Esophagus squamous epithelium (tissue), 5 donors: ENCODE measurements at regions not wholly inside any gene's neighbourhood (a gene's known extent, or its start where the extent isn't known, plus 50 kb on each side); places are given as distances from the start of the nearest gene placed in this dataset.

ENCODE experiments used
- DNase-seq: peaks from one replicate; lab custom pipeline; 2025; lab: John Stamatoyannopoulos, UW
- H3K27ac ChIP-seq, 4 donors: fragments of 200-600 bp; sonication (generic); one replicate each; pipeline ENCODE4 v1.5.1; 2016 to 2019; ENCODE audit warnings: mild to moderate bottlenecking in 1 of 4
- H3K27me3 ChIP-seq, 4 donors: fragments of 200-600 bp; sonication (generic); 1 replicate in 3 of 4; 2 replicates in 1 of 4; pipeline versions ENCODE4 v1.5.1 to v1.6.0; 2017 to 2021; ENCODE audit warnings: antibody characterized with exemption in 1 of 4
- H3K36me3 ChIP-seq, 3 donors: fragments of 200-600 bp; sonication (generic); one replicate each; pipeline ENCODE4 v1.5.1; 2016 to 2019
- H3K4me1 ChIP-seq, 3 donors: fragments of 200-600 bp; sonication (generic); one replicate each; pipeline ENCODE4 v1.5.1; 2017 to 2019
- H3K4me3 ChIP-seq, 4 donors: fragments of 200-600 bp; sonication (generic); 1 replicate in 3 of 4; 2 replicates in 1 of 4; pipeline ENCODE4 v1.5.1; 2016 to 2019; ENCODE audit warnings: mild to moderate bottlenecking in 2 of 4, moderate library complexity in 1 of 4
- H3K9me3 ChIP-seq, 3 donors: fragments of 200-600 bp; sonication (generic); one replicate each; pipeline ENCODE4 v1.5.1; 2016 to 2019
- CTCF ChIP-seq, 6 experiments: fragments of 450-650 bp in 4 of 6; fragments of 200-600 bp in 2 of 6; sonication (generic) in 2 of 6; IDR thresholded peaks; one replicate each; pipeline ENCODE4 v1.5.1; 2016 to 2019; ENCODE audit warnings: antibody characterized with exemption in 6 of 6, mild to moderate bottlenecking in 4 of 6, moderate library complexity in 4 of 6
- POLR2A ChIP-seq, 4 donors: fragments of 450-650 bp; IDR thresholded peaks; one replicate each; pipeline ENCODE4 v1.6.1; 2017; ENCODE audit warnings: antibody characterized with exemption in 4 of 4, mild to moderate bottlenecking in 4 of 4, moderate library complexity in 3 of 4
- WGBS, 2 donors: methylation state at CpG; one replicate each; pipeline ENCODE4 v1.1.5; 2018; 5-methylcytosine and 5-hydroxymethylcytosine counted together
- intact Hi-C: fragments of 100-400 bp; cut with DNase I; formaldehyde crosslinking; loops from one replicate; pipeline ENCODE4 v1.15.0; 2022
- donor health status: DM: yes; HTN: yes; CAD: no.

DNA sequence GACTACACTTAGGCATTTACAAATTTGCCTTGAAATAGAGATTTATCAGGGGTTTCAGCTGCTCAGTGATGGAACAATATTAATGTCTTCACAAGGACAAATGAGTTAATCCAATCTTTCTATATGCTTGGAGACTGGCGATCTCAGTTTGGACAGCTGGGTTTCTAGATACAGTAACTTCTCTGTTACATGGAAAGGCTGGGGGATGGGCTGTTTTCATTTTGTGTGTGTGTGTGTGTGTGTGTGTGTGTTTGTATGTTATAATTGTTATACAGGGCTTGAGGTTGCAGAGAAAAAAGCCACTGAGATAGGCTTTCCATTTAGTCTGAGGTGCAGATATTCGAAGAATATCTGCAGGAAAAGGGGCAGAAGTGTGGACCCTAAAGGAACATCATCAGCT lies 359.3 kb upstream of the SALL1 start:
- WGBS, 2 donors = 74 to 80% methylated on average over 2 of the region's 2 CpGs
- Histone ChIP-seq H3K27me3 (no peaks in the 10 kb centered on the region), H3K36me3 (no peaks in the 10 kb centered on the region), H3K27ac (no peak overlapping the region), H3K4me1 (no peaks in the 10 kb centered on the region), H3K9me3 (no peaks in the 10 kb centered on the region), H3K4me3 (no peak overlapping the region)
- TF ChIP-seq CTCF (IDR thresholded peaks at IDR 0.05) = no peak
- TF ChIP-seq POLR2A (IDR thresholded peaks at IDR 0.05) = no peak
- no peak for DNase-seq
- intact Hi-C loops = no loop called here

DNA sequence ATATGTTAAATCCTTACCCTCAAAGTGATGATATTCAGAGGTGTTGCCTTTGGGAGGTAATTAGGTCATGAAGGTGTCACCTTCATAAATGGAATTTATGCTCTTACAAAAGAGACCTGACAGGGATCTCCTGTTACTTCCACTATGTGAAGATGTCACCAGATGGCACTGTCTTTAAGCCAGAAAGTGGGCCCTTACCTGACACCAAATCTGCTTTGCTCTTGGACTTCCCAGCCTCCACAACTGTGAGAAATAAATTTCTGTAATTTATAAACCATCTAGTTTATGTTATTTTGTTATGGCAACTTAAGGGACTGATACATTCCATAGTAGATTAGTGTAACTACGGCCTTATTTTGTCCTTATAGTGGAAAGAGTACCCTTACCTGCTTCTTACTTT lies 358.3 kb upstream of the SALL1 start:
- Histone ChIP-seq H3K27me3 (no peaks in the 10 kb centered on the region), H3K4me3 (no peak overlapping the region), H3K9me3 (no peaks in the 10 kb centered on the region), H3K36me3 (no peaks in the 10 kb centered on the region), H3K4me1 (no peaks in the 10 kb centered on the region), H3K27ac (no peak overlapping the region)
- 62 to 94% methylated on average over 1 of the region's 1 CpG for WGBS, 2 donors
- no peak for DNase-seq
- TF ChIP-seq CTCF (IDR thresholded peaks at IDR 0.05) (no peak), POLR2A (IDR thresholded peaks at IDR 0.05) (no peak)
- intact Hi-C loops = no loop called here

DNA sequence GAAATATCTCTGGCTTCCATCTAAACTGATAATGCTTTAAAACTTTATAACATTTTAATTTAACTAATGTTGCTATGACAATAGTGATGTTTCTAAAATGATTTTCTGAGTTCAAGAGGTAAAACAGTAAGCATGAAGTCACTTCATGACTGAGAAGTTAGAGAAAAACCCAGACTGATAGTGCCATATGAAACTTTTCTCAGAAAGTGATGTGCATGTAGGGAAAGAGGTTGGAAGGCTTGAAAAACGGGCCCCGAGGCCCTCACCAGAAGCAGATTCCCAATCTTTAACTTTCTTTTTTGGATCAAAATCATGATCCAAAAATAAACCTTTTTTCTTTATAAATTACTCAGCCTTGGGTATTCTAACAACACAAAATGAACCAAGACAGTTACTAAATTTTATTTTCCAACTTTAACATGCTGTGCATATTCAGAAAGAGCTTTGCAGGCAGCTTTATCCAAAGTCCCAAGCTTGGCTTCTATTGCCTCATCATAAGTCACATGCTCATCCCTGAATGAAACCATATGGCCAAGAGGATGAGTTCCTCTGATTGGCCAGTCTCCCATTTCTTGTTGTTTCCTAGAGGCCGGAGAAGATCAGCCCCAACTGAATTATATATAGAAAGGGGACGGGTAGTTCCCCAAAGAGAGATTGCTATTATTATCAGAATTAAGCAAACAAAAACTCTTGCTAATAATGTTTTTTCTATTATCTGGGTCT lies 357.6 kb upstream of the SALL1 start:
- Histone ChIP-seq H3K27ac (no peak overlapping the region), H3K4me1 (no peaks in the 10 kb centered on the region), H3K36me3 (no peaks in the 10 kb centered on the region), H3K4me3 (no peak overlapping the region), H3K9me3 (no peaks in the 10 kb centered on the region), H3K27me3 (no peaks in the 10 kb centered on the region)
- intact Hi-C loops = no loop called here
- no peak for DNase-seq
- no peak for TF ChIP-seq CTCF (IDR thresholded peaks at IDR 0.05)
- no peak for TF ChIP-seq POLR2A (IDR thresholded peaks at IDR 0.05)
- WGBS, 2 donors = 57 to 64% methylated on average over 4 of the region's 4 CpGs

- intact Hi-C loops = no loop called here
- WGBS, 2 donors = 71 to 75% methylated on average over 4 of the region's 4 CpGs
- H3K4me1 ChIP-seq = no peaks in the 10 kb centered on the region
- no peaks in the 10 kb centered on the region for H3K9me3 ChIP-seq
- no peak overlapping the region for H3K27ac ChIP-seq
- H3K4me3 ChIP-seq = no peak overlapping the region
- no peak for DNase-seq
- H3K36me3 ChIP-seq = no peaks in the 10 kb centered on the region
- no peak for TF ChIP-seq POLR2A (IDR thresholded peaks at IDR 0.05)
- no peak for TF ChIP-seq CTCF (IDR thresholded peaks at IDR 0.05)
- no peaks in the 10 kb centered on the region for H3K27me3 ChIP-seq
These were observed 356.2 kb upstream of the SALL1 start for GRCh38 chr16:51507286-51507685.

DNA sequence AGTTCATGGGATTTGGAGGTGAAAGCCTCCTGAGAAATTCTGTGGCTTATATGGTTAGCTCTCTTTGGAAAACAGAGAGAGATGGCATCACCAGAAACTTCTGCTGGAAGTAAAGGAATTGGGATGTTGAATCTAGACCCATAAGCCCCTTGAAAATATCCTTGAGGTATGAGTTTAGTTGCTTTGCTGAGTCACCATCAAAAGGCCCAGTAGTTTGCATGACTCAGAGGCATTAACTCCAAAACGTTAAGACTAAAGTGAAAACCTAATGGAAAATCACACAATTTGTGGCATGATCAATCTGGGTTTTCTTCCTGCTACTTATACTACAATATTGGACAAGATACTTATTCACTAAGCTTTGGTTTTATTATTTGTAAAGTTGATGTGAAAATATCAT lies 349.2 kb upstream of the SALL1 start:
- WGBS, 2 donors = 33 to 39% methylated on average over 1 of the region's 1 CpG
- no peaks in the 10 kb centered on the region for H3K27me3 ChIP-seq
- DNase-seq = no peak
- intact Hi-C loops = no loop called here
- H3K4me3 ChIP-seq = no peak overlapping the region
- no peaks in the 10 kb centered on the region for H3K9me3 ChIP-seq
- no peak overlapping the region for H3K27ac ChIP-seq
- TF ChIP-seq POLR2A (IDR thresholded peaks at IDR 0.05) = no peak
- no peak for TF ChIP-seq CTCF (IDR thresholded peaks at IDR 0.05)
- H3K4me1 ChIP-seq = no peaks in the 10 kb centered on the region
- H3K36me3 ChIP-seq = no peaks in the 10 kb centered on the region
